HEK293T (cell line): ENCODE measurements at regions not wholly inside any gene's neighbourhood (a gene's known extent, or its start where the extent isn't known, plus 50 kb on each side); places are given as distances from the start of the nearest gene placed in this dataset.

Source experiments
- ARNT ChIP-seq: fragments of 450-650 bp; IDR thresholded peaks from 2 replicates; pipeline ENCODE4 v1.6.1; 2017; ENCODE audit warnings: mild to moderate bottlenecking
- BHLHE40 ChIP-seq: fragments of 450-650 bp; IDR thresholded peaks from 2 replicates; pipeline ENCODE4 v1.6.1; 2016; ENCODE audit warnings: mild to moderate bottlenecking, moderate library complexity, borderline replicate concordance
- CTBP1 ChIP-seq: fragments of 450-650 bp; IDR thresholded peaks from 2 replicates; pipeline ENCODE4 v1.6.1; 2016; ENCODE audit warnings: borderline replicate concordance
- ELF4 ChIP-seq: fragments of 450-650 bp; IDR thresholded peaks from 2 replicates; pipeline ENCODE4 v1.6.1; 2017; ENCODE audit warnings: antibody characterized with exemption
- FOXA1 ChIP-seq: fragments of 450-650 bp; IDR thresholded peaks from 2 replicates; pipeline ENCODE4 v1.6.1; 2016; ENCODE audit warnings: mild to moderate bottlenecking
- FOXK2 ChIP-seq: fragments of 450-650 bp; IDR thresholded peaks from 2 replicates; pipeline ENCODE4 v1.6.1; 2016; ENCODE audit warnings: mild to moderate bottlenecking
- FOXM1 ChIP-seq: fragments of 450-650 bp; IDR thresholded peaks from 2 replicates; pipeline ENCODE4 v1.6.1; 2017; ENCODE audit warnings: mild to moderate bottlenecking, borderline replicate concordance
- HDGF ChIP-seq: fragments of 450-650 bp; IDR thresholded peaks from 2 replicates; pipeline ENCODE4 v1.6.1; 2017; ENCODE audit warnings: antibody characterized with exemption, borderline replicate concordance
- PKNOX1 ChIP-seq: fragments of 450-650 bp; IDR thresholded peaks from 2 replicates; pipeline ENCODE4 v1.6.1; 2016
- SP1 ChIP-seq: fragments of 450-650 bp; IDR thresholded peaks from 2 replicates; pipeline ENCODE4 v1.6.1; 2017
- SUZ12 ChIP-seq: fragments of 450-650 bp; IDR thresholded peaks from 2 replicates; pipeline ENCODE4 v1.6.1; 2016; ENCODE audit warnings: mild to moderate bottlenecking
- TARDBP ChIP-seq: fragments of 450-650 bp; IDR thresholded peaks from 2 replicates; pipeline ENCODE4 v1.6.1; 2016

DNA sequence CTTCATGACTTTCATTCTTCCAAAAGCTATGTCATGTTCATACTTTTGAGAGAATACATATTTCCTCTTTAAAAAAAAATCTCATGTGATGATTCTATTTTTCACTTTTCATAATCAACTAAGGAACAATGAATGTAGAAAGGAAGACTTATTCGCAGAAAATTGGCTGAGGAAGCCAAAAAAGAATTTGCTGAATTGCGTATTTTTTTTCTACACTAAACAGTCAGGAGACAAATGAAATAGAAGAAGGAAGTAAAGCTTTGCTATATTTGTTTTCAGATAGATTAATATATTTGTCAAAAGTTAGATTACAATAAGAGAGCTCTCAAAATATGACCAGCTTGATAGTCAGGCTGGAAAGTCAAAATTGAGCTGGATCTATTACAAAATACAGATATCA, 504.2 kb downstream of the ANXA1 start:
- no peak for TF ChIP-seq SP1
- TF ChIP-seq FOXM1 = no peak
- no peak for TF ChIP-seq BHLHE40
- TF ChIP-seq SUZ12 = no peak
- no peak for TF ChIP-seq ELF4
- no peak for TF ChIP-seq FOXK2
- TF ChIP-seq ARNT = no peak
- no peak for TF ChIP-seq CTBP1
- TF ChIP-seq TARDBP = no peak
- TF ChIP-seq FOXA1 = no peak
- TF ChIP-seq PKNOX1 = no peak
- TF ChIP-seq HDGF = no peak
